SU-DHL-6 (cell line): ENCODE measurements at regions not wholly inside any gene's neighbourhood (a gene's known extent, or its start where the extent isn't known, plus 50 kb on each side); places are given as distances from the start of the nearest gene placed in this dataset.

Experiments used
- H2AFZ ChIP-seq: fragments of 200-600 bp; sonication (generic); 2 replicates; pipeline ENCODE4 v1.6.1; 2014; ENCODE audit warnings: low read depth, mild to moderate bottlenecking, moderate library complexity, mixed read lengths, antibody characterized with exemption, low read length; ENCODE audit not compliant: severe bottlenecking
- H3F3A ChIP-seq: fragments of 200-600 bp; shearing (Covaris generic); 2 replicates; pipeline ENCODE4 v1.6.0; 2016; ENCODE audit warnings: antibody characterized with exemption, mild to moderate bottlenecking; ENCODE audit not compliant: insufficient read depth
- H3K27ac ChIP-seq: fragments of 200-600 bp; sonication (generic); 2 replicates; pipeline ENCODE4 v1.5.1; 2016; ENCODE audit warnings: low read depth, mild to moderate bottlenecking, low read length, moderate library complexity, mixed read lengths
- H3K27me3 ChIP-seq: fragments of 200-600 bp; sonication (generic), shearing (Covaris generic); 2 replicates; pipeline ENCODE4 v1.6.0; 2014; ENCODE audit warnings: mild to moderate bottlenecking, low read length
- H3K36me3 ChIP-seq: fragments of 200-600 bp; sonication (generic); 2 replicates; pipeline ENCODE4 v1.6.1; 2014; ENCODE audit warnings: mild to moderate bottlenecking, low read length, mixed read lengths
- H3K4me2 ChIP-seq: fragments of 300-600, 200-600 bp; shearing (Covaris generic), sonication (generic); 2 replicates; pipeline ENCODE4 v1.6.0; 2014; ENCODE audit warnings: low read length, low read depth, mild to moderate bottlenecking; ENCODE audit not compliant: poor library complexity, severe bottlenecking
- H3K4me3 ChIP-seq: fragments of 200-600 bp; sonication (generic); 2 replicates; pipeline ENCODE4 v1.5.1; 2014; ENCODE audit warnings: antibody characterized with exemption, low read length, mild to moderate bottlenecking, mixed read lengths; ENCODE audit not compliant: insufficient read depth, poor library complexity, severe bottlenecking
- H3K79me2 ChIP-seq: fragments of 200-600 bp; sonication (generic); 2 replicates; pipeline ENCODE4 v1.6.1; 2014; ENCODE audit warnings: mild to moderate bottlenecking, low read length, moderate library complexity; ENCODE audit not compliant: insufficient read depth
- H3K9ac ChIP-seq: fragments of 200-600 bp; sonication (generic); 2 replicates; pipeline ENCODE4 v1.7.0; 2014; ENCODE audit warnings: mild to moderate bottlenecking, low read length
- H3K9me2 ChIP-seq: fragments of 200-600 bp; sonication (generic); replicated peaks from 2 replicates; pipeline ENCODE4 v1.6.1; 2014; ENCODE audit warnings: low read length; ENCODE audit not compliant: insufficient read depth
- H3K9me3 ChIP-seq: fragments of 200-600 bp; sonication (generic); 2 replicates; pipeline ENCODE4 v1.6.1; 2014; ENCODE audit warnings: low read length, mixed read lengths; ENCODE audit not compliant: insufficient read depth
- H4K20me1 ChIP-seq: fragments of 200-600 bp; sonication (generic); 2 replicates; pipeline ENCODE4 v1.6.1; 2014; ENCODE audit warnings: low read depth, mild to moderate bottlenecking, antibody characterized with exemption, low read length, moderate library complexity, mixed read lengths
- CTCF ChIP-seq: fragments of 200-600 bp; sonication (generic); IDR thresholded peaks from one replicate; pipeline ENCODE4 v1.5.1; 2017; ENCODE audit warnings: antibody characterized with exemption, mild to moderate bottlenecking, low read length, moderate library complexity; ENCODE audit not compliant: insufficient read depth, poor library complexity, severe bottlenecking
- EZH2phosphoT487 ChIP-seq: fragments of 200-600 bp; sonication (generic), shearing (Covaris generic); conservative IDR thresholded peaks from 2 replicates; pipeline ENCODE4 v1.6.1; 2018; ENCODE audit warnings: mild to moderate bottlenecking, antibody characterized with exemption, low read length, moderate library complexity, mixed read lengths

GRCh38 chr2:220528180-220528675 is 900.8 kb downstream of the SLC4A3 start:
- no peaks in the 10 kb centered on the region for H3K36me3 ChIP-seq
- TF ChIP-seq EZH2phosphoT487 (no peak), CTCF (no peak)
- H3K27ac ChIP-seq: no peak overlapping the region
- no peaks in the 10 kb centered on the region for H3K9me3 ChIP-seq
- no peak overlapping the region for H3K4me3 ChIP-seq
- H3K27me3 ChIP-seq: peaks cover 2% of the 10 kb centered on the region; the same call in 1 of the 2 replicates
- H3K9ac ChIP-seq: no peak overlapping the region
- H3F3A ChIP-seq: no peaks in the 10 kb centered on the region
- H2AFZ ChIP-seq: no peak overlapping the region
- no peaks in the 10 kb centered on the region for H3K79me2 ChIP-seq
- H3K4me2 ChIP-seq: no peak overlapping the region
- no peaks in the 10 kb centered on the region for H3K9me2 ChIP-seq
- no peaks in the 10 kb centered on the region for H4K20me1 ChIP-seq

- Histone ChIP-seq H3K27ac (no peak overlapping the region), H3K79me2 (no peaks in the 10 kb centered on the region), H3F3A (no peaks in the 10 kb centered on the region), H3K36me3 (no peaks in the 10 kb centered on the region), H4K20me1 (no peaks in the 10 kb centered on the region), H2AFZ (no peak overlapping the region), H3K4me2 (no peak overlapping the region), H3K9me3 (no peaks in the 10 kb centered on the region), H3K9me2 (no peaks in the 10 kb centered on the region), H3K4me3 (no peak overlapping the region), H3K27me3 (peaks cover 2% of the 10 kb centered on the region; the same call in 1 of the 2 replicates), H3K9ac (no peak overlapping the region)
- TF ChIP-seq EZH2phosphoT487: no peak
- no peak for TF ChIP-seq CTCF
Measured at GRCh38 chr2:220531216-220531615, 903.8 kb downstream of the SLC4A3 start.

- Histone ChIP-seq H3K27ac (no peak overlapping the region), H2AFZ (no peak overlapping the region), H3K9me3 (no peaks in the 10 kb centered on the region), H3K4me2 (no peak overlapping the region), H3K9me2 (no peaks in the 10 kb centered on the region), H3K9ac (no peak overlapping the region), H3K4me3 (no peak overlapping the region), H3F3A (no peaks in the 10 kb centered on the region), H4K20me1 (no peaks in the 10 kb centered on the region), H3K79me2 (no peaks in the 10 kb centered on the region), H3K27me3 (peaks cover 2% of the 10 kb centered on the region; the same call in 1 of the 2 replicates), H3K36me3 (no peaks in the 10 kb centered on the region)
- TF ChIP-seq EZH2phosphoT487: no peak
- no peak for TF ChIP-seq CTCF
Measured at GRCh38 chr2:220533485-220533884, 906.1 kb downstream of the SLC4A3 start.

GRCh38 chr2:220539481-220539880 is 912.1 kb downstream of the SLC4A3 start:
- TF ChIP-seq CTCF (no peak), EZH2phosphoT487 (no peak)
- Histone ChIP-seq H3K36me3 (no peaks in the 10 kb centered on the region), H3K27me3 (no peaks in the 10 kb centered on the region), H3K9ac (no peak overlapping the region), H2AFZ (no peak overlapping the region), H3K27ac (no peak overlapping the region), H3K4me2 (no peak overlapping the region), H3F3A (no peaks in the 10 kb centered on the region), H3K4me3 (no peak overlapping the region), H3K9me3 (no peaks in the 10 kb centered on the region), H3K79me2 (no peaks in the 10 kb centered on the region), H3K9me2 (no peaks in the 10 kb centered on the region), H4K20me1 (no peaks in the 10 kb centered on the region)
